H1 (cell line): ENCODE measurements at regions not wholly inside any gene's neighbourhood (a gene's known extent, or its start where the extent isn't known, plus 50 kb on each side); places are given as distances from the start of the nearest gene placed in this dataset.

Source experiments
- CTCF ChIA-PET: fragments of 300-600 bp; sonication (Branson Sonifier 250); formaldehyde crosslinking; loops from one replicate; lab custom pipeline; 2021; ENCODE audit not compliant: partially characterized antibody; lab: Charles Lee
- POLR2A ChIA-PET: fragments of 300-600 bp; sonication (Branson Sonifier 250); formaldehyde crosslinking; loops from one replicate; lab custom pipeline; 2021; ENCODE audit warnings: inconsistent platforms; ENCODE audit not compliant: partially characterized antibody; lab: Charles Lee
- DNase-seq, 2 experiments: peaks; one replicate each; pipeline versions ENCODE4 v3.0.0 to v3.0.0-alpha.2; 2010 to 2022; ENCODE audit warnings: low spot score in 2 of 2, low read depth in 1 of 2, mixed read lengths in 1 of 2
- FAIRE-seq: peaks from 2 replicates; lab custom pipeline; 2011; peaks lifted over from hg19 to GRCh38; lab: Jason Lieb, UNC
- H2AFZ ChIP-seq: 2 replicates; pipeline ENCODE4 v1.8.1; 2012; ENCODE audit warnings: low read length, inconsistent platforms
- H2AK5ac ChIP-seq: 2 replicates; pipeline ENCODE4 v1.6.1; 2013; ENCODE audit warnings: low read depth, low read length
- H2BK120ac ChIP-seq: replicated peaks from 2 replicates; pipeline ENCODE3; 2013; ENCODE audit warnings: low read depth, low read length, inconsistent platforms
- H2BK12ac ChIP-seq: 2 replicates; pipeline ENCODE4 v1.6.1; 2013; ENCODE audit warnings: low read depth, low read length
- H2BK15ac ChIP-seq: 2 replicates; pipeline ENCODE4 v1.6.1; 2013; ENCODE audit warnings: low read length
- H2BK20ac ChIP-seq: 2 replicates; pipeline ENCODE4 v1.6.1; 2013; ENCODE audit warnings: low read length
- H2BK5ac ChIP-seq: 2 replicates; pipeline ENCODE4 v1.6.1; 2013; ENCODE audit warnings: low read depth, low read length
- H3K14ac ChIP-seq: 2 replicates; pipeline ENCODE4 v1.6.1; 2013; ENCODE audit warnings: inconsistent platforms; ENCODE audit not compliant: insufficient read length
- H3K18ac ChIP-seq: 2 replicates; pipeline ENCODE4 v1.6.1; 2013; ENCODE audit warnings: low read length; ENCODE audit errors: extremely low read depth
- H3K23ac ChIP-seq: 2 replicates; pipeline ENCODE4 v1.6.1; 2013; ENCODE audit warnings: inconsistent platforms; ENCODE audit not compliant: insufficient read length
- H3K23me2 ChIP-seq: 2 replicates; pipeline ENCODE4 v1.6.1; 2013; ENCODE audit warnings: low read depth, low read length
- H3K27ac ChIP-seq: 2 replicates; pipeline ENCODE4 v1.6.1; 2011; ENCODE audit warnings: low read depth, low read length, inconsistent platforms
- H3K27me3 ChIP-seq, 4 experiments: replicated peaks in 1 of 4; 1 replicate in 1 of 4; 2 replicates in 3 of 4; pipeline versions ENCODE4 v1.6.1 to v1.8.1; 2011 to 2013; ENCODE audit warnings: low read length in 3 of 4, mild to moderate bottlenecking in 3 of 4, inconsistent platforms in 2 of 4, mixed read lengths in 2 of 4, moderate library complexity in 1 of 4; ENCODE audit not compliant: control insufficient read depth in 3 of 4, insufficient read depth in 3 of 4; ENCODE audit errors: extremely low read depth in 1 of 4
- H3K36me3 ChIP-seq, 4 experiments: 2 replicates each; pipeline versions ENCODE4 v1.6.1 to v1.8.1; 2011 to 2013; ENCODE audit warnings: mild to moderate bottlenecking in 4 of 4, low read length in 3 of 4, moderate library complexity in 2 of 4, control low read depth in 1 of 4, inconsistent platforms in 1 of 4; ENCODE audit not compliant: insufficient read depth in 4 of 4, control insufficient read depth in 2 of 4
- H3K4ac ChIP-seq: replicated peaks from 2 replicates; pipeline ENCODE3; 2013; ENCODE audit warnings: low read length, low read depth, mixed read lengths, inconsistent platforms; ENCODE audit not compliant: insufficient read length
- H3K4me1 ChIP-seq, 4 experiments: replicated peaks in 1 of 4; 1 replicate in 1 of 4; 2 replicates in 3 of 4; pipeline versions ENCODE4 v1.6.1 to v1.8.1; 2011 to 2013; ENCODE audit warnings: low read length in 3 of 4, inconsistent platforms in 2 of 4, mixed read lengths in 1 of 4; ENCODE audit not compliant: insufficient read depth in 4 of 4, control insufficient read depth in 3 of 4
- H3K4me2 ChIP-seq, 2 experiments: 2 replicates each; pipeline versions ENCODE4 v1.6.1 to v1.8.1; 2011 to 2013; ENCODE audit warnings: low read depth in 2 of 2, low read length in 2 of 2, control low read depth in 1 of 2, inconsistent platforms in 1 of 2, mild to moderate bottlenecking in 1 of 2; ENCODE audit not compliant: insufficient read depth in 1 of 2
- H3K4me3 ChIP-seq, 4 experiments: fragments of 200-600, 300-600 bp in 1 of 4; sonication (generic), shearing (Covaris generic), sonication (Bioruptor Twin) in 1 of 4; 2 replicates each; pipeline versions ENCODE4 v1.5.1 to v1.8.1; 2011 to 2016; ENCODE audit warnings: low read length in 4 of 4, low read depth in 3 of 4, control low read depth in 2 of 4, inconsistent platforms in 2 of 4, mild to moderate bottlenecking in 2 of 4, mixed read lengths in 1 of 4, moderate library complexity in 1 of 4; ENCODE audit not compliant: insufficient read depth in 2 of 4; ENCODE audit errors: extremely low read depth in 1 of 4
- H3K56ac ChIP-seq: replicated peaks from 2 replicates; pipeline ENCODE3; 2013; ENCODE audit warnings: low read depth, mild to moderate bottlenecking, mixed read lengths, low read length, inconsistent platforms; ENCODE audit not compliant: insufficient read length
- H3K79me1 ChIP-seq: 2 replicates; pipeline ENCODE4 v1.6.1; 2013; ENCODE audit warnings: low read depth, low read length, control low read depth
- H3K79me2 ChIP-seq, 2 experiments: 2 replicates each; pipeline versions ENCODE4 v1.6.1 to v1.8.1; 2012 to 2013; ENCODE audit warnings: low read length in 2 of 2, mild to moderate bottlenecking in 2 of 2, inconsistent platforms in 1 of 2; ENCODE audit not compliant: insufficient read depth in 2 of 2, control insufficient read depth in 1 of 2
- H3K9ac ChIP-seq, 4 experiments: replicated peaks in 1 of 4; 1 replicate in 1 of 4; 2 replicates in 3 of 4; pipeline versions ENCODE4 v1.6.1 to v1.8.1; 2011 to 2013; ENCODE audit warnings: low read depth in 3 of 4, low read length in 3 of 4, control low read depth in 2 of 4, mild to moderate bottlenecking in 2 of 4, moderate library complexity in 2 of 4, inconsistent platforms in 1 of 4; ENCODE audit errors: extremely low read depth in 1 of 4
- H3K9me3 ChIP-seq, 2 experiments: 2 replicates each; pipeline versions ENCODE4 v1.6.1 to v1.8.1; 2012 to 2013; ENCODE audit warnings: mild to moderate bottlenecking in 2 of 2, moderate library complexity in 2 of 2, control low read depth in 1 of 2, inconsistent platforms in 1 of 2, low read depth in 1 of 2, low read length in 1 of 2, mixed read lengths in 1 of 2; ENCODE audit not compliant: insufficient read depth in 2 of 2
- H4K20me1 ChIP-seq, 2 experiments: replicated peaks in 1 of 2; 2 replicates each; pipeline versions ENCODE3 to v1.8.1; 2011 to 2013; ENCODE audit warnings: inconsistent platforms in 2 of 2, low read length in 2 of 2, mild to moderate bottlenecking in 1 of 2; ENCODE audit not compliant: insufficient read depth in 2 of 2, control insufficient read depth in 1 of 2
- H4K5ac ChIP-seq: 2 replicates; pipeline ENCODE4 v1.6.1; 2013; ENCODE audit warnings: low read length, low read depth, mixed read lengths, inconsistent platforms; ENCODE audit not compliant: insufficient read length
- H4K8ac ChIP-seq: 2 replicates; pipeline ENCODE4 v1.8.0; 2013; ENCODE audit warnings: mild to moderate bottlenecking, moderate library complexity, low read length, inconsistent platforms; ENCODE audit not compliant: insufficient read depth; ENCODE audit errors: extremely low read depth
- H4K91ac ChIP-seq: replicated peaks from 2 replicates; pipeline ENCODE3; 2013; ENCODE audit warnings: low read length, mixed read lengths, inconsistent platforms; ENCODE audit not compliant: insufficient read length
- BRCA1 ChIP-seq: IDR thresholded peaks from 2 replicates; pipeline ENCODE4 v1.6.1; 2012; ENCODE audit warnings: low read depth, low read length, improper control_type of control experiment
- CBX8 ChIP-seq: fragments of 300-800, 300-1000 bp; sonication (generic); IDR thresholded peaks from 2 replicates; pipeline ENCODE4 v1.7.1; 2016; ENCODE audit warnings: low read depth, low read length, borderline replicate concordance
- CEBPB ChIP-seq: IDR thresholded peaks from 2 replicates; pipeline ENCODE4 v1.6.1; 2012; ENCODE audit warnings: low read depth, low read length
- EP300 ChIP-seq, 2 experiments: IDR thresholded peaks; 1 replicate in 1 of 2; 2 replicates in 1 of 2; pipeline ENCODE4 v1.6.1; 2011 to 2012; ENCODE audit warnings: low read depth in 2 of 2, low read length in 2 of 2, mild to moderate bottlenecking in 2 of 2, borderline replicate concordance in 1 of 2, inconsistent platforms in 1 of 2, moderate library complexity in 1 of 2
- JUND ChIP-seq: IDR thresholded peaks from 2 replicates; pipeline ENCODE4 v1.6.1; 2011; ENCODE audit warnings: mild to moderate bottlenecking, improper control_type of control experiment, low read length
- KDM4A ChIP-seq: IDR thresholded peaks from one replicate; pipeline ENCODE4 v1.7.1; 2012; ENCODE audit warnings: low read depth, mild to moderate bottlenecking, moderate library complexity, low read length, inconsistent platforms; ENCODE audit not compliant: severe bottlenecking
- NANOG ChIP-seq: IDR thresholded peaks from 2 replicates; pipeline ENCODE4 v1.6.1; 2011; ENCODE audit warnings: low read length, low read depth, mild to moderate bottlenecking, inconsistent platforms; ENCODE audit not compliant: insufficient read depth, poor library complexity, severe bottlenecking
- POLR2A ChIP-seq, 2 experiments: IDR thresholded peaks; 1 replicate in 1 of 2; 2 replicates in 1 of 2; pipeline ENCODE4 v1.6.1; 2011; ENCODE audit warnings: low read depth in 2 of 2, low read length in 2 of 2, mild to moderate bottlenecking in 2 of 2; ENCODE audit errors: control extremely low read depth in 1 of 2
- SAP30 ChIP-seq: fragments of 300-600 bp; sonication (generic); IDR thresholded peaks from 2 replicates; pipeline ENCODE4 v1.7.1; 2012; ENCODE audit warnings: low read length, moderate library complexity, mild to moderate bottlenecking, inconsistent platforms; ENCODE audit not compliant: insufficient read depth, insufficient replicate concordance
- SIX5 ChIP-seq: IDR thresholded peaks from 2 replicates; pipeline ENCODE4 v1.6.1; 2011; ENCODE audit warnings: mild to moderate bottlenecking, low read depth, low read length
- SP2 ChIP-seq: IDR thresholded peaks from 2 replicates; pipeline ENCODE4 v1.6.1; 2012; ENCODE audit warnings: mild to moderate bottlenecking, low read length, inconsistent platforms
- SP4 ChIP-seq: IDR thresholded peaks from 2 replicates; pipeline ENCODE4 v1.6.1; 2012; ENCODE audit warnings: low read length, inconsistent platforms
- SRF ChIP-seq: IDR thresholded peaks from 2 replicates; pipeline ENCODE4 v1.6.1; 2011; ENCODE audit warnings: mild to moderate bottlenecking, low read depth, low read length, moderate library complexity
- USF2 ChIP-seq: IDR thresholded peaks from 2 replicates; pipeline ENCODE4 v1.6.1; 2011; ENCODE audit warnings: low read length, improper control_type of control experiment
- WGBS, 2 experiments: shearing (Covaris generic) in 1 of 2; methylation state at CpG; one replicate each; pipeline versions ENCODE4 v1.1.6 to v1.1.7; 2013 to 2015; ENCODE audit warnings: low lambda C conversion rate in 2 of 2, mixed read lengths in 2 of 2, inconsistent platforms in 1 of 2, low coverage in 1 of 2, missing lambda C conversion rate in 1 of 2; ENCODE audit not compliant: insufficient replicate concordance in 2 of 2, insufficient coverage in 1 of 2, insufficient read length in 1 of 2; ENCODE audit errors: extremely low coverage in 1 of 2, missing lambda C conversion rate in 1 of 2; 5-methylcytosine and 5-hydroxymethylcytosine counted together

GRCh38 chr6:37078814-37079213 lies 73.4 kb downstream of the FGD2 start:
- Histone ChIP-seq H4K20me1 (no peaks in the 10 kb centered on the region), H3K4me1 (peaks cover 0 to 10% (median 7%) of the 10 kb centered on the region in 4 experiments; a peak in 6 of 7 replicates), H3K27me3 (no peaks in the 10 kb centered on the region), H2BK12ac (no peak overlapping the region), H3K23me2 (no peaks in the 10 kb centered on the region), H2BK20ac (no peak overlapping the region), H3K4ac (no peak overlapping the region), H3K9ac (no peak overlapping the region), H3K23ac (no peak overlapping the region), H2AFZ (no peak overlapping the region), H3K79me2 (no peaks in the 10 kb centered on the region), H3K14ac (no peak overlapping the region), H3K9me3 (no peaks in the 10 kb centered on the region), H3K79me1 (no peaks in the 10 kb centered on the region), H3K56ac (no peak overlapping the region), H3K27ac (no peak overlapping the region), H2BK15ac (no peak overlapping the region), H2BK5ac (no peak overlapping the region), H2AK5ac (no peak overlapping the region), H4K5ac (no peak overlapping the region), H3K4me2 (no peak overlapping the region), H3K36me3 (no peaks in the 10 kb centered on the region), H3K4me3 (no peak overlapping the region), H4K91ac (no peak overlapping the region), H3K18ac (no peak overlapping the region), H4K8ac (no peak overlapping the region), H2BK120ac (no peak overlapping the region)
- DNase-seq: no peak
- no peak for FAIRE-seq
- WGBS, 2 experiments: 84% methylated on average over 2 of the region's 2 CpGs; no CpG with 5 or more reads in 1 of the 2 experiments
- ChIA-PET POLR2A (no interaction called here), CTCF (interaction anchor here (1.4 to 1.9 kb wide), 3 partner anchors 11 to 92 kb away, joined by 4 to 7 read pairs (median 6); no protein-coding TSS in a partner anchor)
- no peak for TF ChIP-seq SIX5
- TF ChIP-seq SP2: no peak
- TF ChIP-seq SAP30: no peak
- TF ChIP-seq USF2: no peak
- TF ChIP-seq NANOG: no peak
- TF ChIP-seq CBX8: no peak
- no peak for TF ChIP-seq JUND
- TF ChIP-seq BRCA1: no peak
- no peak for TF ChIP-seq SRF
- TF ChIP-seq EP300 (IDR thresholded peaks at IDR 0.05; ENCODE audit: borderline replicate concordance in 1 of 2, low read depth in 2 of 2, low read length in 2 of 2): no peak
- no peak for TF ChIP-seq SP4
- TF ChIP-seq KDM4A: no peak
- TF ChIP-seq CEBPB: no peak
- no peak for TF ChIP-seq POLR2A (IDR thresholded peaks at IDR 0.05; ENCODE audit: control extremely low read depth in 1 of 2, low read depth in 2 of 2, low read length in 2 of 2)
